Lung microvascular endothelial cell (primary cell): ENCODE measurements at regions not wholly inside any gene's neighbourhood (a gene's known extent, or its start where the extent isn't known, plus 50 kb on each side); places are given as distances from the start of the nearest gene placed in this dataset.

Source experiments
- DNase-seq, 2 donors: peaks; one replicate each; pipeline versions ENCODE4 v3.0.0 to v3.0.0-alpha.2; 2010; ENCODE audit warnings: low read depth in 2 of 2

DNA sequence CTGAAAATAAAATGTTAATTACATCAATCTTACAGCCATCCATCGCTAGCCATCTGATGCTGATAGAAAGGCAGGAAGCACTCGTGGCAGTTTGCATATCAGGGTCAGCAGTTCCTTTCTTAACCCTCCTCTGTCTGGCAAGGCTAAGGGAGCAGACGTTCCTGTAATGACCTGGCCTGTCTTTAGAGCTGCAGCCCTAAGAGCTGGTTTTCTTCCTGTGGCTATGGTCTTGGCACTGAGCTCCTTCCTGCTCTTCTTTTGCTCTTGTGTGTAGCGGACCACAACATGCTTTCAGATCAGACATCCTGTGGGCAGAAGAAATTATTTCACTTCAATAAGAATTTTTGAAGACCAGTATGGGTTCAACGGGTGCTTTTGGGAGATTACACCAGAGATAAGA, 170.4 kb downstream of the DAD1 start:
- no peak for DNase-seq

GRCh38 chr14:22417914-22418313, 171.1 kb downstream of the DAD1 start:
- DNase-seq, result no peak

DNA sequence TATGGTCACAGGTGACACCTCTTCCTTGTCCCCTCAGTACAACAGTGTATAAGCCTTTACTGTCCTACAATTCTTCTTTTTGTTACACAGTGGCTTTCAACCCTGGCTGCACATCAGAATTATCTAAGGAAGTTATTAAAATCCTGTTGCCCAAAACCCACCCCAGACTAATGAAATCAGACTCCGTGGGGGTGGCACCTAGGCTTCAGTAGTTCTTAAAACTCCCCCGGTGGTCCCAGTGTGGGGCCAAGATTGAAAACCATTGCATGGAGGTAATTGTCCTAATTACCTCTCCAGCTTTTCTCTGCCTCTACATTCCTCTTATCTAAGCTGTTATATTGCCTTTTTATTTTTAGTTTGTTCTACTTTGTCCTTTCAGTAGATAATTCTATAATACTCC, 172.8 kb downstream of the DAD1 start:
- no peak for DNase-seq

GRCh38 chr14:22415605-22415959, 173.4 kb downstream of the DAD1 start:
- DNase-seq, result no peak

DNA sequence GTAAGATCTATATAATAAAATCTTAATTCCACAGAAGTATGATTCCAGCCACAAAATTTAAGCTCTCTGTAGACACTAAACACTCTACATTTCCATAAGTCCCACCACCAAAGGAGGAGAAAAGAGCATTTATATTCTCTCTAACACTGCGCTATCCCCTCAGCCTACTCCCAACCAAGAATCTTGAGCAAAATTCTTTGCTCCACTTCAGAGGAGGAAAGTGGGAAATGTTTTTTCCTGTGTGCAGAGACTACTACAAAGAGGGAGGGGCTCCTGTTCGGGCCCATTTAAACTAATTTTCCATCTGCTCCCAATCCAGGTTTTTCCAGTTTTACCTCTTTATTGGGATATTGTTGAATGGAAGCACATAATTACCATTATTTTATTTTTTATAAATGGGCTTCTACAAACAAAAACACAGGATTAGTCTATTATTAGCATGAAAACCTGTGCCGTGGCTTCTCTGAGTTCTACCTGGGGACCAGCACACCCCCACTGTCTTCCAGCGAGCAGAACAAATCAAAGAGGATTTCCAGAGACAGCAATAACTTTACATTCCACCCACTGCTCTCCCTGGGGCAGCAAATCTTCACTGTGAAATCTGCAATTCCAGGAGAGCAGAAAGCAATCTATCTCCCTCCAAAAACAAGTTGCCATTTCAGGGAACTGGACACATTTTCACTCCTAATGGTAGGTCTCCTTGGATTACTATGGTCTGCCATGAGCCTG, 174.0 kb downstream of the DAD1 start:
- DNase-seq, result no peak

- no peak for DNase-seq
Measured at GRCh38 chr14:22412926-22413411, 176.1 kb downstream of the DAD1 start.

GRCh38 chr14:22411398-22412055, 177.5 kb downstream of the DAD1 start:
- no peak for DNase-seq

DNA sequence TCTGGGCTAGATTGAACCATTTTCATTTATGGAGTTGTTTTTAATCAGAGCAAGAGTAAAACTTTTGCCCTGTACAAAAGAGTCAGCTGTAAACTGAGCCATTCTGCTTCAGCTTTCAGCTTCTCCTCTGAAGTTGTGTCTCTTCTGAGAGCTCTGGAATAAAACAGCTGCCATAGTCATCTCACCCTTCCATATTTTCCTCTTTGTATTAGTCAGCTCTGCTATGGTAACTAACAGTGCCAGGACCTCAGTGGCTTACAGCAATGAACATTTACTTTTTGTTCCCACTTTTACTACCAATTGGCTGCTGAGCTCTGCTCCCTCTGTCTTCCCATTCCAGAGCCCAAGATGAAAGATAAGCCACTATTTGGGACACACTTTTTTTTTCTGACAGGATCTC, 178.5 kb downstream of the DAD1 start:
- DNase-seq, result no peak

DNA sequence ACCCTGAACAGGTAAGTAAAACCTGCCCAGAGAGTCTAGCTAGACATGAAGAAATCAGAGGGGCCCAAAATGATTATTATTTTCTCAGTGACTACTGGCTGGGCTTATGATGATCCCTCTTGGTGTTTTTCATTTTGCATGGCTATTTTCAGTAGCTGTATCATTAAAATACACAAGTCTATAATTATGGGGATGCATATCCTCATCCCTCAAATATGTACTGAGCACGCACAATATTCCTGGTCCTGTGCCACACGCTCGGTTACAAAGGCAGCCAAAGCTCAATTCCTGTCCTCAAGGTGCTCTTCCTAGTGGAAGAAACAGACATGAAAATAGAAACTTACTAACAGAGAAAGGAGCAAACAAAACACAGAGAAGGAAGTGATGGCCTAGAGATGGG, 180.0 kb downstream of the DAD1 start:
- no peak for DNase-seq

- no peak for DNase-seq
Measured at GRCh38 chr14:22408547-22408946, 180.5 kb downstream of the DAD1 start.

DNA sequence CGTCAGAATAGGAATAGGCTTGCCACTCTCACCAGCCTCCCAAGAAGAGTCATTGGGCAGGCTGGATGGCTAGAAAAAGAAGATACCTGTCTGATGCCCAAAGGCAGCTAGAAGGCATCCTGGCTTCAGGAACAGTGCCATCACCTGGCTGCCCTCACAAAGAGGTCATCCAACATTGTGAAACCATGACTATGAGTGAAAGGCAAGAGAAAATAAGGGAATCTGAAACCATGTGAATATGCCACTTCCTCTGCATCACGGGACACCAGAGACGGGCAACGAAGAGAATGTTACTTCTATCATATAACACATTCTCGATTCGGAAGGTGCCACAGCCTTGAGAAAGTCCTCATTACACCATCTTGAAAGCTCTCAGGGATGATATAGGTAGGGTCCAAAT, 182.0 kb downstream of the DAD1 start:
- DNase-seq, result no peak

DNA sequence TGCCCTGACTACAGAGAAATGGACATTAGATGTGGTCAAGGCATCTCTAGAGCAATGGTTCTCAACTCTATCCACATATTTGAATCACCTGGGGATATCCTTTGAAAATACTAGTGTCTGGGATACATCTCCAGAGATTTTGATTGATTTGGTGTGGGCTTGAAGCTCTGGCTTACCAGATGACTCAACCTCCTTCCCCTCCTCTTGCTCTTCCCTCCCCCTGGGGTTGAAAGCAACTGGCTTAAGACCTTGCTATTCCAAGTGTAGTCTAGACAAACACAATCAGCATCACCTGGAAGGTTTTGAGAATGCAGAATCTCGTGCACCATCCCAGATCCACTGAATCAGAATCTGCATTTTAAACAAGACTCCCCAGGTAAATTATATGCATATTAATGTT, 183.8 kb downstream of the DAD1 start:
- no peak for DNase-seq

- no peak for DNase-seq
Measured at GRCh38 chr14:22403296-22403695, 185.7 kb downstream of the DAD1 start.

- peak in 1 of 2 donors; percentile 52 for DNase-seq
Measured at GRCh38 chr14:22400655-22401259, 188.3 kb downstream of the DAD1 start.

GRCh38 chr14:22399776-22400175, 189.2 kb downstream of the DAD1 start:
- no peak for DNase-seq

DNA sequence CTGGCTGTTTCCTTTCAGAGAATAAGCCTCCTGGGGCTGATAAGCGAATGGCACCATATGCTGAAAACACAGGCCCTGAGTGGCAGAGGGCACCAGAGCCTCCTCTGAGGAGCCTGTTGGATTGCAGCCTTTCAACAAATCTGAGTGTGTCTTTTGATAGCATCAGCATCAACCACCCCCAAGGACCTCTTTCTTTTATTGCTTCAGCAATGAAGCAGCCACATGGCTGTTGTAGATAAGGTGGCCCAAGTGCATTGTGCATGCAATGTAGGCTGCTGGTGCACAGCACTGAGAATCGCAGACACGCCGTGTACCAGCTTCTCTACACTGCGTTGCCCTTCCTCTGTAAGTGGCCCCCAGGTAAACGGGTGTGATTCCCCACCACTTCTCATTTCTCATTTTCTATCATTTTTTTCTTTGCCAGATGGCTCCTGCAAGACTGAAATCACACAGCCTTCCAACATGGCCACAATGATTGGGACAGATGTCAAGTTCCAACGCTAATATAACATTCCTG, 191.7 kb downstream of the DAD1 start:
- no peak for DNase-seq

DNA sequence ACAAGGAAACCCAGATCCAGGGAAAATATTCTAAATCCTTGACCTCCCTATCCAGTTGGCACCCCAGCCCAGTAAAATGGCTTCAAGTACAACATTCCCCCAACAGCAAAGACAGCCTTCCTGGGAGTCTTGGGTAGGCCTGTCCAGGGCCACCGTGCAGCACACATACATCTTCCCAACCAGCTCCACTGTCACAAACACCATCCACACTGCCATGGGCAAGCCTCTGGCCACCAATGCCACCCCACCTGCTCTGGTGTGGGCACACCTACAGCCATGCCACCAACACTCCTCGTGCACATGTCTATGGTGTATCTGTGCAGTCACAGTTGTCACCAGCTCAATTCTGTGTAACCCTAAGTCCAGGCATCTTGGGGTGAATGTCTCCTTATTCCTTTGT, 193.2 kb downstream of the DAD1 start:
- DNase-seq, result no peak

GRCh38 chr14:22394616-22395015, 194.4 kb downstream of the DAD1 start:
- no peak for DNase-seq

DNA sequence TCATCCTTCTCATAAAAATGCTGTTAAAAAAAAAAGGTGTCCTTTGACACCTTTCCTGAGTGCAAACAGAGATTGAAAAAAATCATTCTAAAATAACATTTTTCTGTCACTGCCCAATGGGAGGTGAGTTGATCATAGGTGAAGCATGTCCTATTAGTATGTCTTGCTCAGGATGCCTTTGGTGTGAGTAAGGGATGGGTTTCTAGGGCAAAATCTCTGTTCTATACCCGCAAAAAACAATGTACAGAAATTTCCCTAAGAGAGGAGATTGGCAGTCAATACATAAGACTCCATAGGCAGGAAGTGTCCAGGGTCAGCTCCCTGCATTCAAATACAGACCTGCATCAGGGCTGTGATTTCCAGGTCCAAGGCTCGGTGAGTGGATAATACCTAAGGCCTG, 195.2 kb downstream of the DAD1 start:
- no peak for DNase-seq

DNA sequence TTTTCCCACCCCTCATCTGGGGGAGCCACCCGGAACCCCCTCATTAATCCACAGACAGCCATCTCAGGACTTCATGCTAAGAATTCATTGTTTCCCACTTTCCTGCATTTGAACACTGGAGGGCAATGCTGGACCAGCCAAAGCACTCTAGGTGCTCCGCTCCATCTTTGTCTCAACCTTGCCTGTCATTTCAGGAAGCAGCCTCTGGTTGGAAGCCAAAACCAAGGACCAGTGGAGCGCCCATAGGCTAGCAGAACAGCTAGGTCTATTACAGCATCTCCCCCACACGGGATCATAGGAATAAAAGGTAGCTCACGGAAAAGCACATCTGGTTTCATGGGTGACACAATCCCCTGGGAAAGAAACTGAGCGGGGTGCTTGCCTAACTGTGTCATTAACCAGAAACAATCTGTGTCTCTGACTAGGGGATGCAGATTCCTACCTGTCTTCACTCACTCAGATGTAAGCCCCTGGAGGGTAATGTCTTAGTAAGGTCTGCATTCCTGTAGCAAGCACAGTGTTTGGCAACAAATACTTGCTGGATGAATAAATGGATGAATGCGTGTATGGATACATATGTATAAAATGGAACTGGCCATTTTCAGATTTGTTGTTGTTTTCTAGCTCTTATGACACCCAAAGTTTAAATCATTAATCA, 197.0 kb downstream of the DAD1 start:
- DNase-seq, result peak; percentile 84 to 86

DNA sequence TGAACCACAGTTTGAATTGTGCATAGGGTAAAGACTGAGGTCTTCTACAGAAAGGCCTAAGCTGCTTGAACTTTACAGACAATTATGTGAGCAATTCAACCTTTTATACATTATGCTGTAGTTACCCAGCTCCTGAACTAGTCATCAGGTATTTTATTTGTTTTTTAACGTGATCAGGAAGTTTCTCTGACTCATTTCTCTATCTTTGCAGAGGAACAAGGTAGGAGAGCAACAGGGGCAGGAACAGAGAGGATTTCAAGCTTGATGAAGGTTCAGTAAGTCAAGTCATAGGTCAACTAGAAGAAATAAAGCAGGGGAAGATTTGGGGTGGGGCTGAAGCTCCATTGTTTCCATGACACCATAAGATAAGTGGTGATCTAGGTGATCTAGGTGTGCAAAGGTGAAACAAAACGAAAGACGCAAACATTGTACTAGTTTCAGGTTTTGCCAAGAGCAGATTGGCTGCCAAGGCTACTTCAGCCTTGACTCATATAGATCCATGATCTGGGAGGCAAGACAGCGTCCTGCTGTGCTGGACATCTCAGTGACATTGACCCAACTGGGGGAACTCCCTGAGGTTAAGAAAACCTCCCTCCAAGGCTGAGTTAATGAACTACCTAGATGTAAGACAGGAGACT, 198.1 kb downstream of the DAD1 start:
- no peak for DNase-seq

DNA sequence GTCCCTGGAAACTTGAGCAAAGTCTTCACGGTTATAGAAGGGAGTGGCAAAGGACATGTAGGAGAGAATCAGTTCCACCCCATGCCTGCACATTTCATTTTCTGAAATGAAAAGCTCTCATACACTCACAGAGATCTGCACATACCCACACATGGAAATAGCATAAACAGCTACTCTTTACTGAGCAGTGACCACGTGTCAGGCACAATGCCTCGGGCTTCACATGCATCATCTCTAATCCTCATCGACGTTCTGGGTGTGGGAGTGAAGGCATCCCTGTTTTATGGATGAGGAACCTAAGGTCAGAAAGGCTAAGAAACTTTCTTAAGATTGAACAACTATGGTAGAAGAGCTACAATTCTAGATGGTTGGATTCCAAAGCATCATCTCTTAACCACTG, 198.8 kb downstream of the DAD1 start:
- no peak for DNase-seq
